Sigmoid colon (tissue), 4 donors: ENCODE measurements at regions not wholly inside any gene's neighbourhood (a gene's known extent, or its start where the extent isn't known, plus 50 kb on each side); places are given as distances from the start of the nearest gene placed in this dataset.
"Not testable (repeated sequence)": the region's sequence is repeated elsewhere in the genome, so short reads cannot be mapped to it uniquely, and the experiment has no call there.

Experiments
- EP300 ChIP-seq, 4 donors: sonication (generic); formaldehyde crosslinking; IDR thresholded peaks; one replicate each; pipeline ENCODE4 v1.6.1; 2017; ENCODE audit warnings: antibody characterized with exemption in 4 of 4
- TF ChIP-seq, protein P1 (sequence below), 4 experiments: fragments of 450-650 bp in 3 of 4; fragments of 200-600 bp in 1 of 4; IDR thresholded peaks; one replicate each; pipeline ENCODE4 v1.5.1; 2016 to 2019; ENCODE audit warnings: antibody characterized with exemption in 4 of 4, mild to moderate bottlenecking in 3 of 4, moderate library complexity in 2 of 4

DNA sequence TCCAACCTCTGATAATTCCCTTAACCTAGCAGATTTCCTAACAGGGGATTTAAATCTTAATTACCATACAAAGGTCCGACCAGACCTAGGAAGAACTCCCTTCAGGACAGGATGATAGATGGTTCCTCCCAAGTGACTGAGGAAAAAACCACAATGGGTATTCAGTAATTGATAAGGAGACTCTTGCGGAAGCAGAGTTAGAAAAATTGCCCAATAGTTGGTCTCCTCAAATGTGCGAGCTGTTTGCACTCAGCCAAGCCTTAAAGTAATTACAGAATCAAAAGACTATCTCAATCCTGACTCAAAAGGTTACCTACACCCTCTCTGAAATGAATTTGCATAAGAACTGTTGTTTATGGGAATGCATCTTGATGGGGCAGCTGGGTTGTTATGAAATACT is 350.7 kb downstream of the DAD1 start:
- TF ChIP-seq, protein P1, sequence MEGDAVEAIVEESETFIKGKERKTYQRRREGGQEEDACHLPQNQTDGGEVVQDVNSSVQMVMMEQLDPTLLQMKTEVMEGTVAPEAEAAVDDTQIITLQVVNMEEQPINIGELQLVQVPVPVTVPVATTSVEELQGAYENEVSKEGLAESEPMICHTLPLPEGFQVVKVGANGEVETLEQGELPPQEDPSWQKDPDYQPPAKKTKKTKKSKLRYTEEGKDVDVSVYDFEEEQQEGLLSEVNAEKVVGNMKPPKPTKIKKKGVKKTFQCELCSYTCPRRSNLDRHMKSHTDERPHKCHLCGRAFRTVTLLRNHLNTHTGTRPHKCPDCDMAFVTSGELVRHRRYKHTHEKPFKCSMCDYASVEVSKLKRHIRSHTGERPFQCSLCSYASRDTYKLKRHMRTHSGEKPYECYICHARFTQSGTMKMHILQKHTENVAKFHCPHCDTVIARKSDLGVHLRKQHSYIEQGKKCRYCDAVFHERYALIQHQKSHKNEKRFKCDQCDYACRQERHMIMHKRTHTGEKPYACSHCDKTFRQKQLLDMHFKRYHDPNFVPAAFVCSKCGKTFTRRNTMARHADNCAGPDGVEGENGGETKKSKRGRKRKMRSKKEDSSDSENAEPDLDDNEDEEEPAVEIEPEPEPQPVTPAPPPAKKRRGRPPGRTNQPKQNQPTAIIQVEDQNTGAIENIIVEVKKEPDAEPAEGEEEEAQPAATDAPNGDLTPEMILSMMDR (IDR thresholded peaks at IDR 0.05) = not testable (repeated sequence)
- TF ChIP-seq EP300 (IDR thresholded peaks at IDR 0.05) = not testable (repeated sequence)
